DLD1 (cell line): ENCODE measurements at regions not wholly inside any gene's neighbourhood (a gene's known extent, or its start where the extent isn't known, plus 50 kb on each side); places are given as distances from the start of the nearest gene placed in this dataset.

Experiments used
- in situ Hi-C: cut with HindIII; loops from 2 replicates; pipeline ENCODE4 v1.10.0; 2017; ENCODE audit warnings: low sequenced_read_pairs

- in situ Hi-C loops: no loop called here
These were observed 241.0 kb downstream of the DLL1 start for GRCh38 chr6:170049641-170050561.

DNA sequence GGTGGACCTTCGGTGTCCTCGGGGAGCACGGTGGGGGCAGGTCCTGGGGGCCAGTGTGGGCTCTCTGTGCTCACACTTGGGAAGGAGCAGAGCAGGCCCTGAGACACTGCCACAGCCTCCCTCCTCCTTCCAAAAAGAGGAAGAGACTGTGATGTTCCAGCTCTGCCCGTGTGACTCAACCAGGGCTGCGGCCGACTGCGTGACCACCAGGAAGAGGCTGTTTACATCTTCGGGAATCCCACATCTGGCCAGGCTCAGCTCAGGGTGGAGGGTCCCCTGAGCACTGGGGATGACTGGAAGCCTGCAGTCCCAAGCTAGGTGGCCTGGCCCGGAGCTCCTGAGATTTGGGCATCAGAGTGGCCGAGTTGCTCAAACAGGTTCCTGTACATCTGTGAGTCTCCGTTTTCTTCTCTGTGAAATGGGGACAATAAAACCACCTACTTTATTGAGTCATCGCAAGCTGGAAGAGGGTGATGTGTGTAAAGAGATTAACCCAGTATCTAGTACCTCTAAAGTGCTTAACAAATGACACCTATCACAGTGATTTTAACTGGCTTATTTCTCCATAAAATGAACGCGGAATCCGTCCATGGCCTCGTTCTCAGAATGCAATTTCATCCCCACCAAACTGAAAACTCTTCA is 242.1 kb downstream of the DLL1 start:
- in situ Hi-C loops: no loop called here

DNA sequence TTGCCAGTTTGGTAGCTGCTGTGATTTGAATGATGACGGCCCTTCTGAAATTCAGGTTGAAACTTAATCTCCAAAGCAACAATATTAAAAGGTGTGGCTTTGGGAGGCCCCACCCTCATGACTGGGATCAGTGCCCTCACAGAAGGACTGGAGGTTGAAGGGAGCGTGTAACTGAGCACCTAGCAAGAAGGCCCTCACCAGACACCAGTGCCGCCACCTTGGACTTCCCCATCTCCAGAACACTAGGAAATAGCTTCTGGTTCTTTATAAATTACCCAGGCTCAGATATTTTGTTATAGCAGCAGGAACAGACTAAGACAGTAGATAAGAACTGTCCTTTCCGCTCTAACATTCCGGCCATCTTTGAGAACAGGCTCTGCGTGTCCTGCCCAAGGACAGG is 243.1 kb downstream of the DLL1 start:
- in situ Hi-C loops: no loop called here

DNA sequence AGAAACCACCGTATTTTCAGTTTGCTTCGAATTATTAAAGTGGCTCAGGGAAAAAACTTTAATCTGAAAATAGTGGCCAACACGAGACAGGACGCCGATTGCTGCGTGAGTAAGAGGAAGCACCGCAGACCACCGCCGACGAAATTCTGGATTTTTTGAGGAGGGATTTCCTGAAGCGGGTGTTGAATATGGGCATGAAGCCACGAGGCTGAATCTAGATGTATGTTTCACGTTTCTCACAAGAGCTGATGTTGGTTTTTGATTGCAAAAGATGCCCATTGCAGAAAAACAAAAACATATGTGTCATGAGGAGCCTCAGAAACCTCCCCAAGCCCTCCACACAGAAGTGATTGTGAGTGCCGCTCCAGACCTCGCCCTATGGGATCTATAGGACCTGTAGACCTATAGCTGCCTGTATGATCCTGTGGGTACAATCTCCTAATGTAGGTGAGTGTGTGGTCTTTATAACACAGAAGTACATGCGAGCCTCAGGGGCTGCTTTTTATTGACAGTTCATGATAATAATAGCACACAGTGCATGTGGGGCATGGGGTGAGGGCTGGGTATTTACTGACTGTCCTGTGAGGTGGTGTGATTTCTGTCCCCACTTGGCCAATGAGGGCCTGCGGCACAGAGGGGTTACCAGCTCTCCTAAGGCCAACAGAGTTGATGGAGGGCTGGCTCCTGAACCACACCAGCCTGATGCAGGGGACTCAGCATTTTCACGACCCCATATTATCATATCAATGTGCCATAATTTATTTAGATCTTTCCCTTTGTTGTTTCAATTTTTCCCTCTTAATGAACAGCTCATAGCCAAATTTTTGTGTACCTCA is 243.9 kb downstream of the DLL1 start:
- in situ Hi-C loops: no loop called here

DNA sequence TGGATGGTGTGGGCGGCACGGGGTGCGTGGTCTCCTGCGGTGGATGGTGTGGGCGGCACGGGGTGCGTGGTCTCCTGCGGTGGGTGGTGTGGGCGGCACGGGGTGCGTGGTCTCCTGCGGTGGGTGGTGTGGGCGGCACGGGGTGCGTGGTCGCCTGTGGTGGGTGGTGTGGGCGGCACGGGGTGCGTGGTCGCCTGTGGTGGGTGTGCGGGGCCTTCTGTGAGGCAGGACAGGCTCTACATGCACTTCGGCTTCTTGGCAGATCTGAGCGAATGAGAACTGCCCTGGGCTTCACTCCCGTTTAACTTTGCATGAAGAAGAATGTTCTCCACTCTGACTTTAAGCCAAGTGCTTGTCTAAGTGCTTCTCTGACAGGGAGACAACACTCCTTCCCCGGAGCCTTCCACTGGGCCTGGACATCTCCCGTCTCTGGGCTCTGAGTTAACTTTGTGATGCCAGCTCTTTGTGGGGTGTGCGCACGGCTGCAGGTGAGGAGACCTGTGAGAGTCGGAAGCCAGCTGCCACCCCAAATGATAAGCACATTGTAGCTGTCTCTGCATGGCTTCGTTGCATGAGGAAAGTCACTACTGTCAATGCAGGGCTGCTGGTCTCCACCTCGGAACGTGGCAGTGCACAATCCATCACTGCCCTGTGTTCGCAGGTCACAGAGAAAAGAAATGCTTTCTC is 244.8 kb downstream of the DLL1 start:
- in situ Hi-C loops: no loop called here

GRCh38 chr6:170045563-170045960 is 245.3 kb downstream of the DLL1 start:
- in situ Hi-C loops: no loop called here

- in situ Hi-C loops: no loop called here
These were observed 245.9 kb downstream of the DLL1 start for GRCh38 chr6:170044836-170045562.

- in situ Hi-C loops: no loop called here
These were observed 246.7 kb downstream of the DLL1 start for GRCh38 chr6:170043881-170044790.

GRCh38 chr6:170043150-170043819 is 247.6 kb downstream of the DLL1 start:
- in situ Hi-C loops: no loop called here

- in situ Hi-C loops: no loop called here
These were observed 248.2 kb downstream of the DLL1 start for GRCh38 chr6:170042596-170043118.

GRCh38 chr6:170042123-170042522 is 248.8 kb downstream of the DLL1 start:
- in situ Hi-C loops: no loop called here

DNA sequence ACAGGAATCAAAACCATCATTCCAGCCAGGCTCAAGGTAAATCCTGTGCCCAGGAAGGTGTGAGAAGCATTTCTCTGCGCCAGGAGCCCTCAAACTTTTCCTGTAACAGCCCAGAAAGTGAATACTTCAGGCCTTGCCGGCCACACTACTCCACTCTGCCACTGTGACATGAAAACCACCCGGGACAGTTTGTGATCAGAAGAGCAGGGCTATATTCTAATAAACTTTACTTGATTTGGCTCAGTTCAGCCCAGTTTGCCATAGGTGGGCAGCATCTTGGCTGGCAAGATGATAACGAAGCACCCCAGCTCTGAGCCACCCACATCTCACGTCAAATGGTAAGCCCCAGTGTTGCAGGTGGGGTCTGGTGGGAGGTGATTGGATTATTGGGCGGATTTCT is 249.4 kb downstream of the DLL1 start:
- in situ Hi-C loops: no loop called here

DNA sequence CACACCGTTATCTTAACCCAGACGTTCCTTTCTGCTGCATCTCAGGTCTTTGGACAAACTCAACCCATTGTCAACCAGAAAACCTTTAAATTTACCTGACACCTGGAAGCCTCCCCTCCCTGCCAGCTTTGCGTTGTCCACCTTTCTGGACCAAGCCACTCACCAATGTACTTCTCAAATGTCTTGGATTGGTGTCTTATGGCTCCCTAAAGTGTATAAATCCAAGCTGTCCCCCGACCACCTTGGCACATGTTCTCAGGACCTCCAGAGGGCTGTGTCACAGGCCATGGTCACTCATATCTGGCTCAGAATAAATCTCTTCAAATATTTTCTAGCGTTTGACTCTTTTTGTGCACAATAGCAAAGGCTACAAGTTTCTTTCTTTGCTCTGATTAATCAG is 250.0 kb downstream of the DLL1 start:
- in situ Hi-C loops: no loop called here

DNA sequence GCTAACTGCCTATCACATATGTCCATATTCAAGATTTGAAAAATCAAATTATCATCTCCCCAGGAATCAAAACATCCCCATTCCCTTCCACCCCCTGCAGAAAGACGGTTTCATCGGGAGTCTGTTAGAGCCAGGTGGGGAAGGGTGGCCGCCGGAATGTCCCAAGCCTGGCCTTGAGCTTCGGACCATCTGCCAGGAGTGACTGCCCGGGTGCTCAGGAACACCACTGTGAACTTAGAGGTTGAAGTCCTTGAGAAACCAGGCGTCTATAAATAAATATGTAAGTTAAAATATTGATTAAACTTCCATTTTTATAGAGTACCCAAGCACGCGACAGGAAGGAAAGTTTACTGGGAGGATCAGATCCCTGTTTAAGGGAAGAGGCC is 250.8 kb downstream of the DLL1 start:
- in situ Hi-C loops: no loop called here

DNA sequence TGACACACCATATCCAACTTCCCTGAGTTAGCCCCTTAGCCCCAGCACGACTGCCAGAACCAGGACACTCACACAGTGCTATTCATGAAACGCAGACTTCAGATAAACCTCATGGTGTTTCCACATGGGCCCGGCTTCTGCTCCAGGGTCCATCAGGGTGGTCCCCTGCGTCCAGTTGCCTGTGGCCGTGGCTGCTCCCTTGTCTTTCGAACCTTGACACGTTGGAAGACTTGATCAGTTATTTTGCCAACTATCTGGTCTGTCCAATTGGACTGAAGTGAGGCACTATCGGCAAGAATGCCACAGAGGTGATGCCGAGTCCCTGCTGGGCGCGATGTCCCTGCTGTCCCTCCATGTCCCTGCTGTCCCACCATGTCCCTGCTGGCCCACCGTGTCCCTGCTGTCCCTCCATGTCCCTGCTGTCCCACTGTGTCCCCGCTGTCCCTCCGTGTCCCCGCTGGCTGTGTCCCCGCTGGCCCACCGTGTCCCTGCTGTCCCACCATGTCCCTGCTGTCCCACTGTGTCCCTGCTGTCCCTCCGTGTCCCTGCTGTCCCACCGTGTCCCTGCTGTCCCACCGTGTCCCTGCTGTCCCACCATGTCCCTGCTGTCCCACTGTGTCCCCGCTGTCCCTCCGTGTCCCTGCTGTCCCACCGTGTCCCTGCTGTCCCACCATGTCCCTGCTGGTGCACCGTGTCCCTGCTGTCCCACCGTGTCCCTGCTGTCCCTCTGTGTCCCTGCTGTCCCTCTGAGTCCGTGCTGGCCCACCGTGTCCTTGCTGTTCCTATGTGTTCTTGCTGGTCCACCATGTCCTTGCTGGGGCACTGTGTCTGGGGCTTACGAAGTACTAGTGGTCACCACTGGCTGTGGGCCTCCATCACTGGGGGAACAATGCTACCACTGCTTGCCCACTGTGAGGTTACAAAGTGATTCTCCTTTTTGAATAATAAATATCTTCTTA is 251.4 kb downstream of the DLL1 start:
- in situ Hi-C loops: no loop called here

- in situ Hi-C loops: no loop called here
These were observed 252.2 kb downstream of the DLL1 start for GRCh38 chr6:170038708-170039107.

DNA sequence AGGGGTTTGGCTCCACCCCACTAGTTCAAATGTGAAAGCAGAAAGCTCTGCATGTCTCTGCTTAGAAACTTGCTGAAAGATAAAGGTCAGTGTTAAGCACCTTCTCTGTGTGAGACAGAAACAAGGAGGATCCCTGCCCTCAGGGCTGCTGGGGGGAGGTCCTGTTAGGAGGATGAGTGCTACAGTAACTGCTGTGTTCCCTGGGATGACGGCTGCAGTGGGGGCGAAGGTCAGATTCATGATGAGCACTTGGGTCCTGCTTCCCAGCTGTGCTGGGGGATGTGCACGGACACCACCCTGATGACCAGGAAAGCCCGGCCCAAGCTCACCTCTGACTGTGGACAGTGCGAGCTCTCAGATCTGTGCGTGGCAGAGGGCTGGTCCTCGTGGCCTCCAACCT is 252.6 kb downstream of the DLL1 start:
- in situ Hi-C loops: no loop called here
